ENCODE measurements at regions not wholly inside any gene's neighbourhood (a gene's known extent, or its start where the extent isn't known, plus 50 kb on each side); places are given as distances from the start of the nearest gene placed in this dataset.

- TF ChIP-seq CTCF (optimal IDR thresholded peaks at IDR 0.05 in 1 of 3, IDR thresholded peaks at IDR 0.05 in 1 of 3, conservative IDR thresholded peaks at IDR 0.05 in 1 of 3; ENCODE audit: extremely low read depth in 1 of 3, insufficient read depth in 2 of 3, low read length in 3 of 3) (no peak), EZH2 (IDR thresholded peaks at IDR 0.05; ENCODE audit: low read length) (no peak)
These were observed 242.9 kb downstream of the TBX18 start for GRCh38 chr6:84521511-84521910.

Measured in keratinocyte (primary cell).